HEK293T (cell line): ENCODE measurements at regions not wholly inside any gene's neighbourhood (a gene's known extent, or its start where the extent isn't known, plus 50 kb on each side); places are given as distances from the start of the nearest gene placed in this dataset.

Source experiments
- ELF4 ChIP-seq: fragments of 450-650 bp; IDR thresholded peaks from 2 replicates; pipeline ENCODE4 v1.6.1; 2017; ENCODE audit warnings: antibody characterized with exemption
- FOXK2 ChIP-seq: fragments of 450-650 bp; IDR thresholded peaks from 2 replicates; pipeline ENCODE4 v1.6.1; 2016; ENCODE audit warnings: mild to moderate bottlenecking
- FOXM1 ChIP-seq: fragments of 450-650 bp; IDR thresholded peaks from 2 replicates; pipeline ENCODE4 v1.6.1; 2017; ENCODE audit warnings: mild to moderate bottlenecking, borderline replicate concordance
- HDGF ChIP-seq: fragments of 450-650 bp; IDR thresholded peaks from 2 replicates; pipeline ENCODE4 v1.6.1; 2017; ENCODE audit warnings: antibody characterized with exemption, borderline replicate concordance
- TARDBP ChIP-seq: fragments of 450-650 bp; IDR thresholded peaks from 2 replicates; pipeline ENCODE4 v1.6.1; 2016

- no peak for TF ChIP-seq FOXM1
- TF ChIP-seq FOXK2: no peak
- no peak for TF ChIP-seq TARDBP
- no peak for TF ChIP-seq ELF4
- TF ChIP-seq HDGF: no peak
Measured at GRCh38 chr4:132981611-132982010, 167.5 kb upstream of the PCDH10 start.
